ENCODE measurements at regions not wholly inside any gene's neighbourhood (a gene's known extent, or its start where the extent isn't known, plus 50 kb on each side); places are given as distances from the start of the nearest gene placed in this dataset.
"Not testable (repeated sequence)": the region's sequence is repeated elsewhere in the genome, so short reads cannot be mapped to it uniquely, and the experiment has no call there.

GRCh38 chr3:95338446-95338845 is 1275.6 kb downstream of the NSUN3 start:
- in situ Hi-C loops (cut with MboI; ENCODE audit: low sequenced_read_pairs, unreplicated experiment) = no loop called here
- DNase-seq (ENCODE audit: low spot score) = no peak
- no peak for TF ChIP-seq CTCF (IDR thresholded peaks at IDR 0.05; ENCODE audit: borderline replicate concordance, control extremely low read depth, extremely low read depth, insufficient read depth, missing control alignments)

GRCh38 chr3:95341314-95341713 is 1278.5 kb downstream of the NSUN3 start:
- in situ Hi-C loops (cut with MboI; ENCODE audit: low sequenced_read_pairs, unreplicated experiment) = no loop called here
- no peak for TF ChIP-seq CTCF (IDR thresholded peaks at IDR 0.05; ENCODE audit: borderline replicate concordance, control extremely low read depth, extremely low read depth, insufficient read depth, missing control alignments)
- no peak for DNase-seq (ENCODE audit: low spot score)

GRCh38 chr3:95343228-95343627 is 1280.4 kb downstream of the NSUN3 start:
- in situ Hi-C loops (cut with MboI; ENCODE audit: low sequenced_read_pairs, unreplicated experiment) = no loop called here
- no peak for DNase-seq (ENCODE audit: low spot score)
- TF ChIP-seq CTCF (IDR thresholded peaks at IDR 0.05; ENCODE audit: borderline replicate concordance, control extremely low read depth, extremely low read depth, insufficient read depth, missing control alignments) = no peak

GRCh38 chr3:95343767-95344166 is 1280.9 kb downstream of the NSUN3 start:
- no peak for TF ChIP-seq CTCF (IDR thresholded peaks at IDR 0.05; ENCODE audit: borderline replicate concordance, control extremely low read depth, extremely low read depth, insufficient read depth, missing control alignments)
- in situ Hi-C loops (cut with MboI; ENCODE audit: low sequenced_read_pairs, unreplicated experiment) = no loop called here

GRCh38 chr3:95347936-95348335 is 1285.1 kb downstream of the NSUN3 start:
- DNase-seq (ENCODE audit: low spot score); in situ Hi-C loops (cut with MboI; ENCODE audit: low sequenced_read_pairs, unreplicated experiment): not testable (repeated sequence)

More at GRCh38 chr3:95343767-95344166, 1280.9 kb downstream of the NSUN3 start:
- no peak for DNase-seq (ENCODE audit: low spot score)

- DNase-seq (ENCODE audit: low spot score) = no peak
- no peak for TF ChIP-seq CTCF (IDR thresholded peaks at IDR 0.05; ENCODE audit: borderline replicate concordance, control extremely low read depth, extremely low read depth, insufficient read depth, missing control alignments)
- in situ Hi-C loops (cut with MboI; ENCODE audit: low sequenced_read_pairs, unreplicated experiment) = no loop called here
These were observed 1286.0 kb downstream of the NSUN3 start for GRCh38 chr3:95348879-95349278.

- TF ChIP-seq CTCF (IDR thresholded peaks at IDR 0.05; ENCODE audit: borderline replicate concordance, control extremely low read depth, extremely low read depth, insufficient read depth, missing control alignments) = no peak
- DNase-seq (ENCODE audit: low spot score) = no peak
- in situ Hi-C loops (cut with MboI; ENCODE audit: low sequenced_read_pairs, unreplicated experiment) = no loop called here
These were observed 1287.2 kb downstream of the NSUN3 start for GRCh38 chr3:95350049-95350448.
